HepG2 (cell line): ENCODE measurements at regions not wholly inside any gene's neighbourhood (a gene's known extent, or its start where the extent isn't known, plus 50 kb on each side); places are given as distances from the start of the nearest gene placed in this dataset.

ENCODE experiments used
- ATAC-seq: fragments of 200-7000 bp; cut with Tn5 transposase; 3 replicates; pipeline ENCODE4 v1.9.1; 2020; ENCODE audit warnings: mild to moderate bottlenecking, moderate library complexity
- BruUV-seq: library from RNA; stranded (reverse); fragments of 400-500 nt; replicated peaks from 2 replicates; lab custom pipeline; 2021; lab: Mats Ljungman, UMichigan
- CTCF ChIA-PET: fragments of 300-600 bp; formaldehyde crosslinking; extraction: SDS; loops from one replicate; lab custom pipeline; 2021; ENCODE audit warnings: low total read pairs, inconsistent platforms, low intra/inter-chr PET ratio; lab: Yijun Ruan, JAX
- POLR2A ChIA-PET: fragments of 350-600 bp; sonication (Branson Sonifier 250); formaldehyde crosslinking; loops from one replicate; lab custom pipeline; 2020; ENCODE audit warnings: antibody characterized with exemption, inconsistent platforms; lab: Yijun Ruan, JAX
- DNase-seq: peaks from one replicate; pipeline ENCODE4 v3.0.0-alpha.2; 2015; ENCODE audit warnings: low spot score
- FAIRE-seq: peaks from 3 replicates; lab custom pipeline; 2011; peaks lifted over from hg19 to GRCh38; lab: Jason Lieb, UNC
- H2AFZ ChIP-seq: one replicate; pipeline ENCODE4 v1.6.1; 2011; ENCODE audit warnings: low read length, inconsistent platforms
- H3K27ac ChIP-seq: fragments of 300-600 bp; 3 replicates; pipeline ENCODE4 v1.8.0; 2011; ENCODE audit warnings: mixed run types, mild to moderate bottlenecking, mixed read lengths, low read length, inconsistent platforms; ENCODE audit not compliant: insufficient read depth; ENCODE audit errors: extremely low read length
- H3K27me3 ChIP-seq, 2 experiments: fragments of 200-600 bp in 1 of 2; 2 replicates in 1 of 2; 3 replicates in 1 of 2; pipeline versions ENCODE4 v1.6.0 to v1.8.0; 2011; ENCODE audit warnings: low read length in 2 of 2, mild to moderate bottlenecking in 2 of 2, moderate library complexity in 2 of 2, inconsistent platforms in 1 of 2; ENCODE audit not compliant: insufficient read depth in 2 of 2, control insufficient read depth in 1 of 2
- H3K36me3 ChIP-seq, 2 experiments: fragments of 200-600 bp in 1 of 2; replicated peaks in 1 of 2; 2 replicates in 1 of 2; 3 replicates in 1 of 2; pipeline versions ENCODE4 v1.5.1 to v1.8.0; 2011; ENCODE audit warnings: low read length in 2 of 2, inconsistent platforms in 1 of 2; ENCODE audit not compliant: insufficient read depth in 2 of 2, control insufficient read depth in 1 of 2
- H3K4me1 ChIP-seq: 2 replicates; pipeline ENCODE4 v1.5.1; 2012; ENCODE audit warnings: low read length, inconsistent platforms; ENCODE audit not compliant: insufficient read depth
- H3K4me2 ChIP-seq: 2 replicates; pipeline ENCODE4 v1.6.0; 2011; ENCODE audit warnings: low read depth, low read length, inconsistent platforms
- H3K4me3 ChIP-seq, 3 experiments: fragments of 200-600 bp in 1 of 3; sonication (generic), shearing (Covaris generic) in 1 of 3; replicated peaks in 1 of 3; 2 replicates each; pipeline ENCODE4 v1.5.1; 2011 to 2016; ENCODE audit warnings: low read length in 3 of 3, inconsistent platforms in 2 of 3, low read depth in 2 of 3, mild to moderate bottlenecking in 2 of 3, control low read depth in 1 of 3, mixed read lengths in 1 of 3; ENCODE audit not compliant: insufficient read depth in 1 of 3
- H3K79me2 ChIP-seq: one replicate; pipeline ENCODE4 v1.6.1; 2011; ENCODE audit warnings: low read length, inconsistent platforms; ENCODE audit not compliant: insufficient read depth
- H3K9ac ChIP-seq: 2 replicates; pipeline ENCODE4 v1.6.0; 2011; ENCODE audit warnings: mild to moderate bottlenecking, low read depth, low read length, inconsistent platforms; ENCODE audit not compliant: insufficient read depth
- H3K9me3 ChIP-seq: 2 replicates; pipeline ENCODE4 v1.5.1; 2012; ENCODE audit warnings: mild to moderate bottlenecking, low read length
- H4K20me1 ChIP-seq: 2 replicates; pipeline ENCODE4 v1.6.0; 2011; ENCODE audit warnings: inconsistent platforms, mild to moderate bottlenecking, low read length, moderate library complexity; ENCODE audit not compliant: insufficient read depth
- EED ChIP-seq: sonication (generic); formaldehyde crosslinking; IDR thresholded peaks from 2 replicates; pipeline ENCODE4 v1.5.0; 2020; ENCODE audit warnings: mild to moderate bottlenecking, missing genetic modification reagents
- HNRNPLL ChIP-seq: fragments of 200-400 bp; formaldehyde crosslinking; IDR thresholded peaks from 2 replicates; pipeline ENCODE4 v1.6.1; 2017; ENCODE audit warnings: mild to moderate bottlenecking, low read depth, low read length; ENCODE audit not compliant: poor library complexity, severe bottlenecking
- MXI1 ChIP-seq: IDR thresholded peaks from 3 replicates; pipeline ENCODE4 v1.6.1; 2012; ENCODE audit warnings: low read depth, low read length, inconsistent platforms, borderline replicate concordance
- PHF5A ChIP-seq: IDR thresholded peaks from one replicate; pipeline ENCODE4 v1.6.1; 2018; ENCODE audit warnings: low read depth, missing genetic modification reagents; ENCODE audit not compliant: unreplicated experiment
- ZFAT ChIP-seq: sonication (generic); formaldehyde crosslinking; conservative IDR thresholded peaks from 2 replicates; pipeline ENCODE4 v1.8.1; 2023; ENCODE audit warnings: missing genetic modification reagents, inconsistent platforms
- ZNF33B ChIP-seq: sonication (generic); formaldehyde crosslinking; IDR thresholded peaks from 2 replicates; pipeline ENCODE4 v1.5.1; 2020; ENCODE audit warnings: mild to moderate bottlenecking, missing genetic modification reagents
- ZNF468 ChIP-seq: sonication (generic); formaldehyde crosslinking; IDR thresholded peaks from 2 replicates; pipeline ENCODE4 v1.8.0; 2022; ENCODE audit warnings: mild to moderate bottlenecking, moderate library complexity, missing genetic modification reagents
- ZNF512B ChIP-seq: sonication (generic); formaldehyde crosslinking; IDR thresholded peaks from 2 replicates; pipeline ENCODE4 v1.5.1; 2020; ENCODE audit warnings: missing genetic modification reagents, mild to moderate bottlenecking, borderline replicate concordance
- in situ Hi-C: cut with HindIII; loops from 2 replicates; pipeline ENCODE4 v1.10.0; 2017; ENCODE audit warnings: low pct_unique_long_range_greater_than_20kb; ENCODE audit not compliant: extremely low pct_ligation_motif_present
- intact Hi-C: fragments of 100-400 bp; cut with micrococcal nuclease; formaldehyde crosslinking; loops from one replicate; pipeline ENCODE4 v1.10.0; 2022; ENCODE audit not compliant: unreplicated experiment
- TF ChIP-seq, protein P1 (sequence below): sonication (generic); formaldehyde crosslinking; IDR thresholded peaks from 2 replicates; pipeline ENCODE4 v1.4.0; 2020; ENCODE audit warnings: missing genetic modification reagents, borderline replicate concordance

DNA sequence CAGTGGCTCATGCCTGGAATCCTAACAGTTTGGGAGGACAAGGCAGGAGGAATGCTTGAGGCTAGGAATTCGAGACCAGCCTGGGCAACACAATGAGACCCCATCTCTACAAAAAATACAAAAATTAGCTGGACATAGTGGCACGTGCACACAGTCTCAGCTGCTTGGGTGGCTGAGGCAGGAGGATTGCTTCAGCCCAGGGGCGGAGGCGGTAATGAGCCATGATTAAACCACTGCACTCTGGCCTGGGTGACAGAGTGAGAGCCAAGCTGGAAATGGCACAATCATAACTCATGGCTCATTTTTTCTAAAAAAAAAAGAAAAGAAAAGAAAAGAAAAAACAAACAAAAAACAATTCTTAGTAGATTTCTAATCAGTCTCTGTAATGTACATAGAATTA lies 446.2 kb downstream of the ELAVL2 start (continued):
- TF ChIP-seq EED (CRISPR knock-in tag) = no peak

- Histone ChIP-seq H3K79me2 (no peaks in the 10 kb centered on the region), H4K20me1 (no peaks in the 10 kb centered on the region), H3K27me3 (no peaks in the 10 kb centered on the region), H2AFZ (no peak overlapping the region), H3K27ac (no peak overlapping the region), H3K4me2 (no peak overlapping the region), H3K9me3 (peaks cover 82% of the 10 kb centered on the region), H3K36me3 (no peaks in the 10 kb centered on the region), H3K9ac (no peak overlapping the region), H3K4me1 (no peaks in the 10 kb centered on the region), H3K4me3 (no peak overlapping the region)
- CTCF ChIA-PET = no interaction called here
- ATAC-seq (no peak), DNase-seq (no peak), FAIRE-seq (no peak)
- BruUV-seq = no TSS peak
- intact Hi-C loops (no loop called here), in situ Hi-C loops (no loop called here)
- TF ChIP-seq ZNF33B (CRISPR knock-in tag) (no peak), ZNF468 (no peak), ZNF512B (CRISPR knock-in tag) (no peak), MXI1 (no peak), HNRNPLL (no peak), ZFAT (CRISPR knock-in tag) (no peak), PHF5A (CRISPR knock-in tag) (no peak)
- TF ChIP-seq, protein P1, sequence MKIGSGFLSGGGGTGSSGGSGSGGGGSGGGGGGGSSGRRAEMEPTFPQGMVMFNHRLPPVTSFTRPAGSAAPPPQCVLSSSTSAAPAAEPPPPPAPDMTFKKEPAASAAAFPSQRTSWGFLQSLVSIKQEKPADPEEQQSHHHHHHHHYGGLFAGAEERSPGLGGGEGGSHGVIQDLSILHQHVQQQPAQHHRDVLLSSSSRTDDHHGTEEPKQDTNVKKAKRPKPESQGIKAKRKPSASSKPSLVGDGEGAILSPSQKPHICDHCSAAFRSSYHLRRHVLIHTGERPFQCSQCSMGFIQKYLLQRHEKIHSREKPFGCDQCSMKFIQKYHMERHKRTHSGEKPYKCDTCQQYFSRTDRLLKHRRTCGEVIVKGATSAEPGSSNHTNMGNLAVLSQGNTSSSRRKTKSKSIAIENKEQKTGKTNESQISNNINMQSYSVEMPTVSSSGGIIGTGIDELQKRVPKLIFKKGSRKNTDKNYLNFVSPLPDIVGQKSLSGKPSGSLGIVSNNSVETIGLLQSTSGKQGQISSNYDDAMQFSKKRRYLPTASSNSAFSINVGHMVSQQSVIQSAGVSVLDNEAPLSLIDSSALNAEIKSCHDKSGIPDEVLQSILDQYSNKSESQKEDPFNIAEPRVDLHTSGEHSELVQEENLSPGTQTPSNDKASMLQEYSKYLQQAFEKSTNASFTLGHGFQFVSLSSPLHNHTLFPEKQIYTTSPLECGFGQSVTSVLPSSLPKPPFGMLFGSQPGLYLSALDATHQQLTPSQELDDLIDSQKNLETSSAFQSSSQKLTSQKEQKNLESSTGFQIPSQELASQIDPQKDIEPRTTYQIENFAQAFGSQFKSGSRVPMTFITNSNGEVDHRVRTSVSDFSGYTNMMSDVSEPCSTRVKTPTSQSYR (CRISPR knock-in tag) = no peak
- POLR2A ChIA-PET = no interaction called here
These were observed 445.2 kb downstream of the ELAVL2 start for GRCh38 chr9:23380821-23381220.
